ENCODE measurements at regions not wholly inside any gene's neighbourhood (a gene's known extent, or its start where the extent isn't known, plus 50 kb on each side); places are given as distances from the start of the nearest gene placed in this dataset.

DNA sequence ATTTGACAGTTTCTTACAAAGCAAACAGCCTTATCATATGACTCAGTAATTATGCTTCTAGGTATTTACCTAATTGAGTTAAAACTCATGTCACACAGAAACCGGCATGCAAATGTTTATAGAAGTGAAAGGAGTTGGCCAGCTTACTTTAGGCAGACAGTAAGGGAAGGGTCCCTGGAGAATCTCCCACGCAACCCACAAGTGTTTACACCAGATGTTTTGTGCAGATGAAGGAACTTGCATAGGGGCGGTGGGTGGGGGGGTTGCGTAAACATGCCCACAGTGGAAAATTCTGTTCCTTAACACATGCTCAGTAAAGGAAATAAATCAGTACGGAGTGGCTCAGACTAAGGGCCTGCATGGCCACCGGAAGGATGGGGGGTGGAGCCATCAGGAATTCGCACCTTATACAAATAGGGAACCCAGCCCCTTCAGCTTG, 330.5 kb upstream of the AADAT start:
- no peaks in the 10 kb centered on the region for H3K9me1 ChIP-seq (replicated peaks; ENCODE audit: control insufficient read depth, extremely low read depth, insufficient read depth, low read length)
- TF ChIP-seq, protein P1, sequence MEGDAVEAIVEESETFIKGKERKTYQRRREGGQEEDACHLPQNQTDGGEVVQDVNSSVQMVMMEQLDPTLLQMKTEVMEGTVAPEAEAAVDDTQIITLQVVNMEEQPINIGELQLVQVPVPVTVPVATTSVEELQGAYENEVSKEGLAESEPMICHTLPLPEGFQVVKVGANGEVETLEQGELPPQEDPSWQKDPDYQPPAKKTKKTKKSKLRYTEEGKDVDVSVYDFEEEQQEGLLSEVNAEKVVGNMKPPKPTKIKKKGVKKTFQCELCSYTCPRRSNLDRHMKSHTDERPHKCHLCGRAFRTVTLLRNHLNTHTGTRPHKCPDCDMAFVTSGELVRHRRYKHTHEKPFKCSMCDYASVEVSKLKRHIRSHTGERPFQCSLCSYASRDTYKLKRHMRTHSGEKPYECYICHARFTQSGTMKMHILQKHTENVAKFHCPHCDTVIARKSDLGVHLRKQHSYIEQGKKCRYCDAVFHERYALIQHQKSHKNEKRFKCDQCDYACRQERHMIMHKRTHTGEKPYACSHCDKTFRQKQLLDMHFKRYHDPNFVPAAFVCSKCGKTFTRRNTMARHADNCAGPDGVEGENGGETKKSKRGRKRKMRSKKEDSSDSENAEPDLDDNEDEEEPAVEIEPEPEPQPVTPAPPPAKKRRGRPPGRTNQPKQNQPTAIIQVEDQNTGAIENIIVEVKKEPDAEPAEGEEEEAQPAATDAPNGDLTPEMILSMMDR (IDR thresholded peaks at IDR 0.05; ENCODE audit: extremely low read depth in 1 of 2, insufficient read depth in 1 of 2, low read depth in 1 of 2, low read length in 2 of 2), result no peak
- FAIRE-seq (no peak), DNase-seq (ENCODE audit: low read depth, low spot score) (no peak)
- no peak overlapping the region for H2AFZ ChIP-seq (ENCODE audit: low read depth, low read length)
- no peaks in the 10 kb centered on the region for H3K27me3 ChIP-seq (ENCODE audit: control insufficient read depth in 2 of 2, insufficient read depth in 2 of 2, low read length in 2 of 2)
- ChIA-PET CTCF (no interaction called here), POLR2A (no interaction called here)
- dilution Hi-C loops (cut with MboI; ENCODE audit: extremely low pct_ligation_motif_present, low sequenced_read_pairs), result no loop called here
- intact Hi-C loops (cut with micrococcal nuclease), result no loop called here
- H3K4me2 ChIP-seq (ENCODE audit: insufficient read depth, low read length), result no peak overlapping the region
- H3K9ac ChIP-seq (replicated peaks; ENCODE audit: extremely low read depth, insufficient read depth, low read length), result no peak overlapping the region
- H3K79me2 ChIP-seq (ENCODE audit: control insufficient read depth, insufficient read depth, low read length), result no peaks in the 10 kb centered on the region
- H3K27ac ChIP-seq (ENCODE audit: insufficient read depth, low read depth, low read length), result no peak overlapping the region
- no peaks in the 10 kb centered on the region for H3K4me1 ChIP-seq (ENCODE audit: control insufficient read depth, extremely low read depth, insufficient read depth, low read length)
- no peak overlapping the region for H3K4me3 ChIP-seq (replicated peaks in 1 of 3; ENCODE audit: insufficient read depth in 1 of 3, low read depth in 1 of 3, low read length in 3 of 3)
- no peaks in the 10 kb centered on the region for H4K20me1 ChIP-seq (replicated peaks; ENCODE audit: control insufficient read depth, extremely low read depth, insufficient read depth, low read length)
- H3K36me3 ChIP-seq (ENCODE audit: control insufficient read depth in 2 of 2, extremely low read depth in 1 of 2, insufficient read depth in 2 of 2, low read length in 2 of 2), result no peaks in the 10 kb centered on the region
- no TSS peak for BruUV-seq (replicated peaks)
- H3K9me3 ChIP-seq (replicated peaks; ENCODE audit: control insufficient read depth, insufficient read depth, low read length), result no peaks in the 10 kb centered on the region

DNA sequence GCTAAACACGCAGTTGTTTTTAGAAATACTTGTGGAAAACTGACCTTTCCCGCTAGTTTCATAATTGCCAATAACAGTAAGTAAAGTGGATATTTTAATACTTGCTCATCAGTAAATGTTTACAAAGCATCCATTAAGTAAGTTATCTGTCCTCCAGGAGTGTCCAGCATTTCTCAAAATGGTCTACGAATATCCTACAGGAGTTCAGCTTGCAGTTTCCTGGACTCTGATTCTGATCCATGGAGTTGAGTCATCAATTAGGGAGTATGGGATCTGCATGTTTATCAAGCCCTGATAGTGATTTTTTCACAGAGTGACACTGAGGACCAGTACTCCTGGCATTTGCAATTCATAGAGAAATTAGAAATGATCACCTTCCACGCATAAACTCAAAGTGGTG, 325.2 kb upstream of the AADAT start:
- BruUV-seq (replicated peaks), result no TSS peak
- CTCF ChIA-PET, result no interaction called here
- Histone ChIP-seq H3K4me2 (ENCODE audit: insufficient read depth, low read length) (no peak overlapping the region), H3K79me2 (ENCODE audit: control insufficient read depth, insufficient read depth, low read length) (no peaks in the 10 kb centered on the region), H3K27me3 (ENCODE audit: control insufficient read depth in 2 of 2, insufficient read depth in 2 of 2, low read length in 2 of 2) (no peaks in the 10 kb centered on the region), H3K9ac (replicated peaks; ENCODE audit: extremely low read depth, insufficient read depth, low read length) (no peak overlapping the region), H4K20me1 (replicated peaks; ENCODE audit: control insufficient read depth, extremely low read depth, insufficient read depth, low read length) (no peaks in the 10 kb centered on the region), H3K4me3 (replicated peaks in 1 of 3; ENCODE audit: insufficient read depth in 1 of 3, low read depth in 1 of 3, low read length in 3 of 3) (no peak overlapping the region), H3K9me3 (replicated peaks; ENCODE audit: control insufficient read depth, insufficient read depth, low read length) (no peaks in the 10 kb centered on the region), H3K4me1 (ENCODE audit: control insufficient read depth, extremely low read depth, insufficient read depth, low read length) (no peaks in the 10 kb centered on the region), H3K9me1 (replicated peaks; ENCODE audit: control insufficient read depth, extremely low read depth, insufficient read depth, low read length) (no peaks in the 10 kb centered on the region), H3K27ac (ENCODE audit: insufficient read depth, low read depth, low read length) (no peak overlapping the region), H3K36me3 (ENCODE audit: control insufficient read depth in 2 of 2, extremely low read depth in 1 of 2, insufficient read depth in 2 of 2, low read length in 2 of 2) (no peaks in the 10 kb centered on the region), H2AFZ (ENCODE audit: low read depth, low read length) (no peak overlapping the region)
- TF ChIP-seq JUN (IDR thresholded peaks at IDR 0.05; ENCODE audit: borderline replicate concordance, insufficient read depth, insufficient read length, low read depth) (no peak), GATA2 (IDR thresholded peaks at IDR 0.05; ENCODE audit: insufficient read depth, insufficient read length, low read depth, low read length) (no peak), MYC (IDR thresholded peaks at IDR 0.05; ENCODE audit: low read depth, low read length) (no peak), POLR2A (IDR thresholded peaks at IDR 0.05; ENCODE audit: low read depth, low read length) (no peak), FOS (IDR thresholded peaks at IDR 0.05; ENCODE audit: borderline replicate concordance, insufficient read depth, low read length) (no peak), EZH2 (IDR thresholded peaks at IDR 0.05; ENCODE audit: borderline replicate concordance, low read depth, low read length, severe bottlenecking) (no peak), POLR2AphosphoS5 (IDR thresholded peaks at IDR 0.05; ENCODE audit: insufficient read depth, low read depth, low read length) (no peak)
- TF ChIP-seq, protein P2, sequence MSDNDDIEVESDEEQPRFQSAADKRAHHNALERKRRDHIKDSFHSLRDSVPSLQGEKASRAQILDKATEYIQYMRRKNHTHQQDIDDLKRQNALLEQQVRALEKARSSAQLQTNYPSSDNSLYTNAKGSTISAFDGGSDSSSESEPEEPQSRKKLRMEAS (IDR thresholded peaks at IDR 0.05; ENCODE audit: insufficient read depth, insufficient read length), result no peak
- TF ChIP-seq, protein P1 (IDR thresholded peaks at IDR 0.05; ENCODE audit: extremely low read depth in 1 of 2, insufficient read depth in 1 of 2, low read depth in 1 of 2, low read length in 2 of 2), result no peak
- intact Hi-C loops (cut with micrococcal nuclease), result no loop called here
- DNase-seq (ENCODE audit: low read depth, low spot score) (no peak), FAIRE-seq (no peak)
- POLR2A ChIA-PET, result no interaction called here
- dilution Hi-C loops (cut with MboI; ENCODE audit: extremely low pct_ligation_motif_present, low sequenced_read_pairs), result no loop called here
